IPS-NIHi11 (cell line): ENCODE measurements at regions not wholly inside any gene's neighbourhood (a gene's known extent, or its start where the extent isn't known, plus 50 kb on each side); places are given as distances from the start of the nearest gene placed in this dataset.
"Not testable (repeated sequence)": the region's sequence is repeated elsewhere in the genome, so short reads cannot be mapped to it uniquely, and the experiment has no call there.

Source experiments
- DNase-seq: peaks from one replicate; pipeline ENCODE4 v3.0.0; 2012; ENCODE audit warnings: mixed read lengths, low spot score

GRCh38 chr7:131961054-131961680 is 404.7 kb upstream of the PODXL start:
- no peak for DNase-seq

GRCh38 chr7:131959106-131959812 is 402.8 kb upstream of the PODXL start:
- DNase-seq = no peak

- DNase-seq = no peak
These were observed 401.1 kb upstream of the PODXL start for GRCh38 chr7:131957338-131958020.

- no peak for DNase-seq
These were observed 400.4 kb upstream of the PODXL start for GRCh38 chr7:131956864-131957263.

GRCh38 chr7:131955679-131956078 is 399.3 kb upstream of the PODXL start:
- no peak for DNase-seq

GRCh38 chr7:131953184-131953583 is 396.8 kb upstream of the PODXL start:
- DNase-seq = no peak

- DNase-seq = no peak
These were observed 395.9 kb upstream of the PODXL start for GRCh38 chr7:131952365-131952764.

- DNase-seq = no peak
These were observed 394.3 kb upstream of the PODXL start for GRCh38 chr7:131950758-131951157.

GRCh38 chr7:131949659-131950058 is 393.2 kb upstream of the PODXL start:
- no peak for DNase-seq

- DNase-seq = no peak
These were observed 392.1 kb upstream of the PODXL start for GRCh38 chr7:131948434-131949053.

GRCh38 chr7:131947661-131948060 is 391.2 kb upstream of the PODXL start:
- no peak for DNase-seq

GRCh38 chr7:131945957-131946544 is 389.6 kb upstream of the PODXL start:
- DNase-seq = peak; percentile 33

GRCh38 chr7:131945313-131945911 is 389.0 kb upstream of the PODXL start:
- peak; percentile 93 for DNase-seq

- DNase-seq = no peak
These were observed 388.2 kb upstream of the PODXL start for GRCh38 chr7:131944556-131945069.

- DNase-seq = no peak
These were observed 387.2 kb upstream of the PODXL start for GRCh38 chr7:131943646-131944045.

GRCh38 chr7:131943211-131943610 is 386.8 kb upstream of the PODXL start:
- no peak for DNase-seq

GRCh38 chr7:131942287-131943150 is 386.1 kb upstream of the PODXL start:
- DNase-seq = no peak

- no peak for DNase-seq
These were observed 384.9 kb upstream of the PODXL start for GRCh38 chr7:131941291-131941690.

GRCh38 chr7:131940621-131941165 is 384.3 kb upstream of the PODXL start:
- DNase-seq = no peak

- not testable (repeated sequence) for DNase-seq
These were observed 382.4 kb upstream of the PODXL start for GRCh38 chr7:131938788-131939187.
